Stimulated activated CD4-positive, alpha-beta T cell treated with anti-CD3 and anti-CD28 coated beads, Interleukin-2, amount 100 ng/mL, for 4 hours (primary cell): ENCODE measurements at regions not wholly inside any gene's neighbourhood (a gene's known extent, or its start where the extent isn't known, plus 50 kb on each side); places are given as distances from the start of the nearest gene placed in this dataset.
"Not testable (repeated sequence)": the region's sequence is repeated elsewhere in the genome, so short reads cannot be mapped to it uniquely, and the experiment has no call there.

Experiments used
- DNase-seq: peaks from one replicate; pipeline ENCODE4 v3.0.0-alpha.2; 2020; ENCODE audit warnings: low read depth

GRCh38 chr15:62862717-62863116, 179.8 kb upstream of the TPM1 start:
- DNase-seq = no peak

- no peak for DNase-seq
Measured at GRCh38 chr15:62866366-62866765, 176.2 kb upstream of the TPM1 start.

GRCh38 chr15:62867844-62868243, 174.7 kb upstream of the TPM1 start:
- DNase-seq = no peak

GRCh38 chr15:62868507-62868906, 174.0 kb upstream of the TPM1 start:
- no peak for DNase-seq

GRCh38 chr15:62869116-62869515, 173.4 kb upstream of the TPM1 start:
- no peak for DNase-seq

GRCh38 chr15:62870216-62870615, 172.3 kb upstream of the TPM1 start:
- no peak for DNase-seq

GRCh38 chr15:62870701-62871100, 171.8 kb upstream of the TPM1 start:
- DNase-seq = not testable (repeated sequence)

- no peak for DNase-seq
Measured at GRCh38 chr15:62873203-62873602, 169.3 kb upstream of the TPM1 start.

- DNase-seq = no peak
Measured at GRCh38 chr15:62874064-62874463, 168.5 kb upstream of the TPM1 start.

GRCh38 chr15:62874959-62875625, 167.5 kb upstream of the TPM1 start:
- no peak for DNase-seq

- DNase-seq = no peak
Measured at GRCh38 chr15:62875626-62876021, 166.9 kb upstream of the TPM1 start.

GRCh38 chr15:62877276-62877857, 165.2 kb upstream of the TPM1 start:
- DNase-seq = no peak

- no peak for DNase-seq
Measured at GRCh38 chr15:62878070-62878469, 164.5 kb upstream of the TPM1 start.

- DNase-seq = no peak
Measured at GRCh38 chr15:62879770-62880169, 162.8 kb upstream of the TPM1 start.

- DNase-seq = no peak
Measured at GRCh38 chr15:62880278-62880677, 162.3 kb upstream of the TPM1 start.

- DNase-seq = no peak
Measured at GRCh38 chr15:62881056-62881455, 161.5 kb upstream of the TPM1 start.

- no peak for DNase-seq
Measured at GRCh38 chr15:62883938-62884479, 158.5 kb upstream of the TPM1 start.

GRCh38 chr15:62886431-62887071, 156.0 kb upstream of the TPM1 start:
- DNase-seq = no peak

- no peak for DNase-seq
Measured at GRCh38 chr15:62887113-62887570, 155.4 kb upstream of the TPM1 start.

- no peak for DNase-seq
Measured at GRCh38 chr15:62888623-62889022, 153.9 kb upstream of the TPM1 start.

- DNase-seq = no peak
Measured at GRCh38 chr15:62889141-62889661, 153.3 kb upstream of the TPM1 start.

- DNase-seq = no peak
Measured at GRCh38 chr15:62889734-62890505, 152.6 kb upstream of the TPM1 start.
